Hepatocyte (in vitro differentiated cells): ENCODE measurements at regions not wholly inside any gene's neighbourhood (a gene's known extent, or its start where the extent isn't known, plus 50 kb on each side); places are given as distances from the start of the nearest gene placed in this dataset.

ENCODE experiments used
- DNase-seq: peaks from one replicate; pipeline ENCODE4 v3.0.0-alpha.2; 2016; ENCODE audit warnings: low spot score
- H2AFZ ChIP-seq: fragments of 200-600 bp; sonication (generic); 2 replicates; pipeline ENCODE4 v1.6.0; 2016; ENCODE audit warnings: antibody characterized with exemption, mild to moderate bottlenecking
- H3K27ac ChIP-seq: fragments of 200-600 bp; sonication (generic); 2 replicates; pipeline ENCODE4 v1.5.1; 2016; ENCODE audit warnings: mild to moderate bottlenecking
- H3K27me3 ChIP-seq: fragments of 200-600 bp; sonication (generic); 2 replicates; pipeline ENCODE4 v1.6.1; 2016
- H3K36me3 ChIP-seq: fragments of 200-600 bp; sonication (generic); replicated peaks from 2 replicates; pipeline ENCODE4 v1.5.1; 2016; ENCODE audit warnings: low read depth; ENCODE audit not compliant: insufficient read depth
- H3K4me1 ChIP-seq: fragments of 200-600 bp; sonication (generic); 2 replicates; pipeline ENCODE4 v1.5.1; 2016; ENCODE audit warnings: mild to moderate bottlenecking, moderate library complexity; ENCODE audit not compliant: insufficient read depth
- H3K4me2 ChIP-seq: fragments of 200-600 bp; sonication (generic); 2 replicates; pipeline ENCODE4 v1.6.0; 2016
- H3K4me3 ChIP-seq: fragments of 200-600 bp; sonication (generic); 2 replicates; pipeline ENCODE4 v1.5.1; 2016; ENCODE audit warnings: mild to moderate bottlenecking
- H3K79me2 ChIP-seq: fragments of 200-600 bp; sonication (generic); 2 replicates; pipeline ENCODE4 v1.6.0; 2017; ENCODE audit warnings: mild to moderate bottlenecking
- H3K9me2 ChIP-seq: fragments of 200-600 bp; sonication (generic); replicated peaks from 2 replicates; pipeline ENCODE4 v1.6.0; 2017; ENCODE audit warnings: mild to moderate bottlenecking; ENCODE audit not compliant: insufficient read depth
- H3K9me3 ChIP-seq: fragments of 200-600 bp; sonication (generic); 2 replicates; pipeline ENCODE4 v1.5.1; 2016; ENCODE audit warnings: low read depth, mild to moderate bottlenecking
- H4K20me1 ChIP-seq: fragments of 200-600 bp; sonication (generic); 2 replicates; pipeline ENCODE4 v1.6.0; 2016; ENCODE audit warnings: mild to moderate bottlenecking; ENCODE audit not compliant: insufficient read depth, poor library complexity, severe bottlenecking
- CTCF ChIP-seq: fragments of 200-600 bp; sonication (generic); IDR thresholded peaks from 2 replicates; pipeline ENCODE4 v1.5.1; 2016; ENCODE audit warnings: antibody characterized with exemption, mild to moderate bottlenecking; ENCODE audit not compliant: poor library complexity
- EZH2 ChIP-seq: fragments of 200-600 bp; sonication (generic); IDR thresholded peaks from 2 replicates; pipeline ENCODE4 v1.6.1; 2016; ENCODE audit warnings: antibody characterized with exemption, mild to moderate bottlenecking, borderline replicate concordance
- EZH2phosphoT487 ChIP-seq: fragments of 200-600 bp; sonication (generic); IDR thresholded peaks from one replicate; pipeline ENCODE4 v1.6.1; 2018; ENCODE audit warnings: antibody characterized with exemption, mild to moderate bottlenecking, low read depth, moderate library complexity; ENCODE audit not compliant: unreplicated experiment, severe bottlenecking
- WGBS: methylation state at CpG from one replicate; pipeline ENCODE4 v1.1.6; 2016; ENCODE audit warnings: low lambda C conversion rate; ENCODE audit errors: missing lambda C conversion rate; 5-methylcytosine and 5-hydroxymethylcytosine counted together

- Histone ChIP-seq H3K4me1 (no peaks in the 10 kb centered on the region), H3K9me3 (no peaks in the 10 kb centered on the region), H4K20me1 (no peaks in the 10 kb centered on the region), H3K27ac (no peak overlapping the region), H3K4me3 (no peak overlapping the region), H2AFZ (no peak overlapping the region), H3K9me2 (no peaks in the 10 kb centered on the region), H3K79me2 (no peaks in the 10 kb centered on the region), H3K27me3 (peaks cover 13% of the 10 kb centered on the region), H3K36me3 (no peaks in the 10 kb centered on the region), H3K4me2 (no peak overlapping the region)
- no peak for TF ChIP-seq EZH2phosphoT487
- TF ChIP-seq CTCF, result no peak
- TF ChIP-seq EZH2, result no peak
- DNase-seq, result peak; percentile 56
- WGBS, result 14% methylated on average over 10 of the region's 10 CpGs
Observed at GRCh38 chr3:137642831-137643230, 121.3 kb upstream of the SOX14 start.

- Histone ChIP-seq H2AFZ (no peak overlapping the region), H3K9me2 (no peaks in the 10 kb centered on the region), H3K9me3 (no peaks in the 10 kb centered on the region), H3K27me3 (peaks cover 11% of the 10 kb centered on the region), H3K4me3 (no peak overlapping the region), H3K4me2 (no peak overlapping the region), H3K36me3 (no peaks in the 10 kb centered on the region), H4K20me1 (no peaks in the 10 kb centered on the region), H3K27ac (no peak overlapping the region), H3K4me1 (no peaks in the 10 kb centered on the region), H3K79me2 (no peaks in the 10 kb centered on the region)
- DNase-seq, result no peak
- TF ChIP-seq EZH2, result no peak
- no peak for TF ChIP-seq EZH2phosphoT487
- no peak for TF ChIP-seq CTCF
- WGBS, result 23% methylated on average over 5 of the region's 5 CpGs
Observed at GRCh38 chr3:137647179-137647578, 116.9 kb upstream of the SOX14 start.

GRCh38 chr3:137669519-137670060 is 94.5 kb upstream of the SOX14 start:
- whole genome bisulfite sequencing, result 73% methylated on average over 2 of the region's 2 CpGs
- DNase-seq, result peak; percentile 76
- H3K79me2 ChIP-seq, result no peaks in the 10 kb centered on the region

More at GRCh38 chr3:137669519-137670060, 94.5 kb upstream of the SOX14 start:
- no peak overlapping the region for H2AFZ ChIP-seq
- H3K9me2 ChIP-seq, result no peaks in the 10 kb centered on the region
- H3K36me3 ChIP-seq, result no peaks in the 10 kb centered on the region
- no peak overlapping the region for H3K4me3 ChIP-seq
- peak overlapping the region; percentile 37 for H3K4me2 ChIP-seq
- TF ChIP-seq EZH2 (no peak), CTCF (no peak), EZH2phosphoT487 (no peak)
- peak overlapping the region; percentile 95 for H3K27ac ChIP-seq
- H3K9me3 ChIP-seq, result no peaks in the 10 kb centered on the region
- H4K20me1 ChIP-seq, result no peaks in the 10 kb centered on the region
- H3K27me3 ChIP-seq, result no peaks in the 10 kb centered on the region
- no peaks in the 10 kb centered on the region for H3K4me1 ChIP-seq
